ENCODE measurements at regions not wholly inside any gene's neighbourhood (a gene's known extent, or its start where the extent isn't known, plus 50 kb on each side); places are given as distances from the start of the nearest gene placed in this dataset.
A peak's percentile ranks its signal among the peaks of the same experiment; 100 is the strongest.

DNA sequence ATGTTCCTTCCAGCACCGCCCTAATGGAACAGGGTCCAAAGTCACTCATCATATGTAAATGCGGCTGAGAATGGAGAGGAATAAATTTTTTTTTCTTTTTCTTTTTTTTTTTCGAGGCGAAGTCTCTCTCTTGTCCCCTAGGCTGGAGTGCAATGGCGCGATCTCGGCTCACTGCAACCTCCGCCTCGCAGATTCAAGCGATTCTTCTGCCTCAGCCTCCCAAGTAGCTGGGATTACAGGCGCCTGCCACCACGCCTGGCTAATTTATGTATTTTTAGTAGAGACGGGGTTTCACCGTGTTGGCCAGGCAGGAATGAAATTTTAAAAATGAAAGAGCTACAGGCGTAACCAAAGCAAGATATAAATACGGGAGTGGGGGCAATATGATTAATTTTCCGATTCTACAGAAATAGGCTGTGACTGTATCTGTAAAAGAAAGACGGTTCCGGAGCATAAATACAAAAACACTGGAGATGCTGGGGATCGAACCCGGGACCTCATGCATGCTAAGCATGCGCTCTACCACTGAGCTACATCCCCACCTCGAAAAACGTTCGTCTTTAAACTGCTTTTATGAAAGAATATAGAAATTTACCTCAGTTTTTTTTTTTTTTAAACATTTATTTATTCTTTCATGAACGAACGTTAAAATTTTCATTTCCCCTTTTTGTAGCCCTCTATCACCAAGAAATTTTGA is 132.2 kb downstream of the GPX5 start:
- peak overlapping the region; percentile 9 to 34 for H3K27ac ChIP-seq
- H3K27me3 ChIP-seq: no peaks in the 10 kb centered on the region
- H3K4me3 ChIP-seq: peak overlapping the region; percentile 45
- intact Hi-C loops (cut with DNase I): no loop called here
- DNase-seq: peak; percentile 54 to 77 (median 71)
- H3K36me3 ChIP-seq: no peaks in the 10 kb centered on the region
- H3K9me3 ChIP-seq: no peaks in the 10 kb centered on the region
- WGBS, 3 donors: 0 to 1% (median 1%) methylated on average over 27 of the region's 27 CpGs
- H3K4me1 ChIP-seq (ENCODE audit: insufficient read depth): peaks cover 2% of the 10 kb centered on the region
- TF ChIP-seq, protein P1, sequence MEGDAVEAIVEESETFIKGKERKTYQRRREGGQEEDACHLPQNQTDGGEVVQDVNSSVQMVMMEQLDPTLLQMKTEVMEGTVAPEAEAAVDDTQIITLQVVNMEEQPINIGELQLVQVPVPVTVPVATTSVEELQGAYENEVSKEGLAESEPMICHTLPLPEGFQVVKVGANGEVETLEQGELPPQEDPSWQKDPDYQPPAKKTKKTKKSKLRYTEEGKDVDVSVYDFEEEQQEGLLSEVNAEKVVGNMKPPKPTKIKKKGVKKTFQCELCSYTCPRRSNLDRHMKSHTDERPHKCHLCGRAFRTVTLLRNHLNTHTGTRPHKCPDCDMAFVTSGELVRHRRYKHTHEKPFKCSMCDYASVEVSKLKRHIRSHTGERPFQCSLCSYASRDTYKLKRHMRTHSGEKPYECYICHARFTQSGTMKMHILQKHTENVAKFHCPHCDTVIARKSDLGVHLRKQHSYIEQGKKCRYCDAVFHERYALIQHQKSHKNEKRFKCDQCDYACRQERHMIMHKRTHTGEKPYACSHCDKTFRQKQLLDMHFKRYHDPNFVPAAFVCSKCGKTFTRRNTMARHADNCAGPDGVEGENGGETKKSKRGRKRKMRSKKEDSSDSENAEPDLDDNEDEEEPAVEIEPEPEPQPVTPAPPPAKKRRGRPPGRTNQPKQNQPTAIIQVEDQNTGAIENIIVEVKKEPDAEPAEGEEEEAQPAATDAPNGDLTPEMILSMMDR (IDR thresholded peaks at IDR 0.05): no peak
- TF ChIP-seq EP300 (IDR thresholded peaks at IDR 0.05): no peak
- TF ChIP-seq POLR2A (IDR thresholded peaks at IDR 0.05): no peak

DNA sequence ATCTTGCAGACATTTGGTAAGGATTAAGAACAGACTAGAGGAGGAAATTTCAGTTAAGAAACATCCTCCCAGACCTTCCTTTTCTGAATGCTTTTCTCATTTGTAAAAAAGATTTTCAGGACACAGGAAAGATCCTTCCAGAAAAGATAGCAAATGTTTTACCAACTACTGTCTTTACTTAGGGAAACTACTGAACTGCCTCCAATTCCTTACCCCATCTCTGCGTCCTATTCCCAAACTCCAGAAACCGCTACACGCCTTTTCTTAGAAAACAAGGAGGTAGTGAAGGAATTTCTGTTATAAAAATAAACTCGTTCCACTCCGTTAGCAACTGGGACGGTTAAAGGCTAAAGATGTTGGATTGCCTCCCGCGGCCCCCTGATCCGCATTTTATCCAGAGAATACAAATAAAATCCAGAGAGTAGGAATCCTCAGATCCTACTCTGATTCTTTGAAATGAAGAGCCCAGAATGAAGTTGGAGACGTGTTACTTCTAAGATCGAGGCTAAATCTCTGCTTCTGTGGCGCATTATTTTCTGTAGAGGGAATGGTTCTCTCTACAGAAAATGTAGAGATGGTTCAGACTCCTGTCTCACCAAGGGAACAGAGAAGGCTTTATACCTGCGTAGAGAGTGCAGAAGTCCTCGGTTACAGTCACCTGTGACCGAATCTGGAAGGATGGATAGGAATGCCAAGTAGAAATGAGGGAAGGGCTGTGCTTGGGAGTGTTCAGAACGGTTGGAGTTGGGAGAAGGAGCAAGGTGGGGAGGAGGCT is 133.0 kb downstream of the GPX5 start:
- Histone ChIP-seq H3K27ac (peak overlapping the region; percentile 9 to 34), H3K27me3 (no peaks in the 10 kb centered on the region), H3K9me3 (no peaks in the 10 kb centered on the region), H3K4me3 (peak overlapping the region; percentile 45), H3K36me3 (no peaks in the 10 kb centered on the region), H3K4me1 (ENCODE audit: insufficient read depth) (peaks cover 2% of the 10 kb centered on the region)
- TF ChIP-seq EP300 (IDR thresholded peaks at IDR 0.05) (no peak), POLR2A (IDR thresholded peaks at IDR 0.05) (no peak)
- TF ChIP-seq, protein P1 (IDR thresholded peaks at IDR 0.05): no peak
- 1 to 2% (median 1%) methylated on average over 16 of the region's 16 CpGs for WGBS, 3 donors
- DNase-seq: no peak
- intact Hi-C loops (cut with DNase I): no loop called here

DNA sequence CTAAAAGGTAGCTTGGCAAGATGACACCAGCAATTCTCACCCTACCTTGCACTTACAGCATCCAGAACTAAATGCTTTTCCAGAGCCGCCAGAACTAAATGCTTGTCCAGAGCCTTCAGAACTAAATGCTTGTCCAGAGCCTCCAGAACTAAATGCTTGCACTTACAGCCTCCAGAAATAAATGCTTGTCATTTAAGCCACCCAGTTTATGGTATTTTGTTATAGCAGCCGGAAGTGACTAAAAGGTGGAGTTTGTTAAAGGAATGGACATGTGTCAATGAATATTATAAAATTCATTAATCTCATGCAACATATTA is 133.5 kb downstream of the GPX5 start:
- DNase-seq: no peak
- H3K27me3 ChIP-seq: no peaks in the 10 kb centered on the region
- TF ChIP-seq EP300 (IDR thresholded peaks at IDR 0.05) (no peak), POLR2A (IDR thresholded peaks at IDR 0.05) (no peak)
- TF ChIP-seq, protein P1 (IDR thresholded peaks at IDR 0.05): no peak
- H3K27ac ChIP-seq: peak overlapping the region in 1 of 2 donors; percentile 34
- H3K4me1 ChIP-seq (ENCODE audit: insufficient read depth): peaks cover 2% of the 10 kb centered on the region
- no peaks in the 10 kb centered on the region for H3K36me3 ChIP-seq
- 10 to 17% (median 12%) methylated on average over 2 of the region's 2 CpGs for WGBS, 3 donors
- H3K9me3 ChIP-seq: no peaks in the 10 kb centered on the region
- intact Hi-C loops (cut with DNase I): no loop called here
- H3K4me3 ChIP-seq: peak overlapping the region; percentile 45

DNA sequence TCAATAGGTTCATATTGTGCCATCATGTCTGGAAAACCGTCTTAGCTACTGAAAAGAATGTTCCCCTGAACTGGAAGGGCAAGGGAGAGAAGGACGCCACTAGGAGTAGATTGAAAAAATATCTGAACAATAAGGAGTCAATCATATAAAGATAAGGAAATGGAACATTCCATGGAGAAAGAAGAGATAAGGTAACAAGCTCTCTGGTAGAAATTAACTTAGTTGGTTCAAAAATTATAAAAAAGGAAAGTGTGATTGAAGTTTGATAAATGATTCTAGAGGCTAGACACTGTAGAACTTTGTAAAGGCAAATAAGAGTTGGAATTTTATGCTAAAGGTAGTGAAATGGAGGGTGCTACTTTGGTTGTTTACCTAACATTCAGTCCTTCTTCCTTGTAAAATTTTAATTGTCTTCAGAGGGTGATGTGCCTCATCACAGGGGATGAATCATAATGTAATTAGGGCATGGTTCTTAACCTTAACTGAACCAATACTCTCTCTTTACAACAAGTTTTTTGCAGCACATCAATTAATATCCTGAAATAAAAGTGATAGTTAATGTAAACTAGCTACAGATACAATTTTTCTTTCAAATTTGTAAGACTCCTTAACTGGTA is 135.5 kb downstream of the GPX5 start:
- no peak overlapping the region for H3K4me3 ChIP-seq
- TF ChIP-seq, protein P1 (IDR thresholded peaks at IDR 0.05): no peak
- TF ChIP-seq EP300 (IDR thresholded peaks at IDR 0.05) (no peak), POLR2A (IDR thresholded peaks at IDR 0.05) (no peak)
- H3K36me3 ChIP-seq: no peaks in the 10 kb centered on the region
- intact Hi-C loops (cut with DNase I): no loop called here
- DNase-seq: no peak
- peaks cover 2% of the 10 kb centered on the region for H3K4me1 ChIP-seq (ENCODE audit: insufficient read depth)
- WGBS, 3 donors: 49 to 58% (median 50%) methylated on average over 2 of the region's 2 CpGs
- H3K27ac ChIP-seq: no peak overlapping the region
- H3K9me3 ChIP-seq: no peaks in the 10 kb centered on the region
- no peaks in the 10 kb centered on the region for H3K27me3 ChIP-seq

All from ovary (tissue), 7 donors.